HG03175 (cell line): ENCODE measurements at regions not wholly inside any gene's neighbourhood (a gene's known extent, or its start where the extent isn't known, plus 50 kb on each side); places are given as distances from the start of the nearest gene placed in this dataset.
"Not testable (repeated sequence)": the region's sequence is repeated elsewhere in the genome, so short reads cannot be mapped to it uniquely, and the experiment has no call there.

ENCODE experiments used
- ATAC-seq: cut with Tn5 transposase; IDR thresholded peaks from one replicate; pipeline ENCODE4 v1.9.1; 2021; ENCODE audit warnings: mild to moderate bottlenecking, moderate library complexity; ENCODE audit not compliant: unreplicated experiment

- ATAC-seq: no peak
Observed at GRCh38 chr3:86562090-86562489, 428.9 kb downstream of the VGLL3 start.

- no peak for ATAC-seq
Observed at GRCh38 chr3:86561215-86561614, 429.7 kb downstream of the VGLL3 start.

- ATAC-seq: no peak
Observed at GRCh38 chr3:86554383-86554782, 436.6 kb downstream of the VGLL3 start.

GRCh38 chr3:86547692-86548091 lies 443.3 kb downstream of the VGLL3 start:
- no peak for ATAC-seq

GRCh38 chr3:86537171-86537570 lies 453.8 kb downstream of the VGLL3 start:
- ATAC-seq: no peak

- no peak for ATAC-seq
Observed at GRCh38 chr3:86519819-86520218, 471.1 kb downstream of the VGLL3 start.

- no peak for ATAC-seq
Observed at GRCh38 chr3:86481636-86482035, 509.3 kb downstream of the VGLL3 start.

GRCh38 chr3:86481031-86481430 lies 509.9 kb downstream of the VGLL3 start:
- no peak for ATAC-seq

GRCh38 chr3:86464180-86464579 lies 526.8 kb downstream of the VGLL3 start:
- ATAC-seq: no peak

- no peak for ATAC-seq
Observed at GRCh38 chr3:86451749-86452148, 539.2 kb downstream of the VGLL3 start.

- no peak for ATAC-seq
Observed at GRCh38 chr3:86438544-86438943, 552.4 kb downstream of the VGLL3 start.

- no peak for ATAC-seq
Observed at GRCh38 chr3:86427343-86427742, 563.6 kb downstream of the VGLL3 start.

- no peak for ATAC-seq
Observed at GRCh38 chr3:86420990-86421739, 569.8 kb downstream of the VGLL3 start.

GRCh38 chr3:86418861-86419260 lies 572.1 kb downstream of the VGLL3 start:
- ATAC-seq: no peak

GRCh38 chr3:86416334-86416733 lies 574.6 kb downstream of the VGLL3 start:
- no peak for ATAC-seq

- no peak for ATAC-seq
Observed at GRCh38 chr3:86413645-86414044, 577.3 kb downstream of the VGLL3 start.

GRCh38 chr3:86410587-86410986 lies 580.4 kb downstream of the VGLL3 start:
- no peak for ATAC-seq

- not testable (repeated sequence) for ATAC-seq
Observed at GRCh38 chr3:86389759-86390158, 601.2 kb downstream of the VGLL3 start.

- ATAC-seq: no peak
Observed at GRCh38 chr3:86388820-86389219, 602.1 kb downstream of the VGLL3 start.

GRCh38 chr3:86382556-86382955 lies 608.4 kb downstream of the VGLL3 start:
- ATAC-seq: no peak

- ATAC-seq: no peak
Observed at GRCh38 chr3:86381247-86381646, 609.7 kb downstream of the VGLL3 start.

- no peak for ATAC-seq
Observed at GRCh38 chr3:86379280-86379679, 611.7 kb downstream of the VGLL3 start.

GRCh38 chr3:86378829-86379228 lies 612.1 kb downstream of the VGLL3 start:
- no peak for ATAC-seq
